GM21737 (cell line): ENCODE measurements at regions not wholly inside any gene's neighbourhood (a gene's known extent, or its start where the extent isn't known, plus 50 kb on each side); places are given as distances from the start of the nearest gene placed in this dataset.
"Not testable (repeated sequence)": the region's sequence is repeated elsewhere in the genome, so short reads cannot be mapped to it uniquely, and the experiment has no call there.

Experiments used
- ATAC-seq: cut with Tn5 transposase; IDR thresholded peaks from one replicate; pipeline ENCODE4 v1.9.1; 2021; ENCODE audit warnings: mild to moderate bottlenecking, moderate library complexity; ENCODE audit not compliant: unreplicated experiment

- not testable (repeated sequence) for ATAC-seq
Observed at GRCh38 chr21:10424887-10425145, 96.6 kb upstream of the TPTE start.

GRCh38 chr21:10425856-10426255 is 95.5 kb upstream of the TPTE start:
- ATAC-seq: no peak

DNA sequence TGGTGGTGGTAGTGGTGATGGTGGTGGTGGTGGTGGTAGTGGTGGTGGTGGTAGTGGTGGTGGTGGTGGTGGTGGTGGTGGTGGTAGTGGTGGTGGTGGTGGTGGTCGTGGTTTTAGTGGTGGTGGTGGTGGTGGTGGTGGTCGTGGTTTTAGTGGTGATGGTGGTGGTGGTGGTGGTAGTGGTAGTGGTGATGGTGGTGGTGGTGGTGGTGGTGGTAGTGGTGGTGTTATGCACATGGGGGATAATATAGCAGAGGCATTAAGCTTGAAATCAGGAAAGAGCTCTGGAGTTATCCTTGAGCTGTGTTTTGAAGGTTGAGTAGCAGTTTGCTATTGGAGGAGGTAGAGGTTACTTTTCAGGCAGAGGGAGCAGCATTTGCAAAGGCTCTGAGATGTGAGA is 94.6 kb upstream of the TPTE start:
- not testable (repeated sequence) for ATAC-seq

GRCh38 chr21:10427277-10427676 is 94.1 kb upstream of the TPTE start:
- ATAC-seq: not testable (repeated sequence)

DNA sequence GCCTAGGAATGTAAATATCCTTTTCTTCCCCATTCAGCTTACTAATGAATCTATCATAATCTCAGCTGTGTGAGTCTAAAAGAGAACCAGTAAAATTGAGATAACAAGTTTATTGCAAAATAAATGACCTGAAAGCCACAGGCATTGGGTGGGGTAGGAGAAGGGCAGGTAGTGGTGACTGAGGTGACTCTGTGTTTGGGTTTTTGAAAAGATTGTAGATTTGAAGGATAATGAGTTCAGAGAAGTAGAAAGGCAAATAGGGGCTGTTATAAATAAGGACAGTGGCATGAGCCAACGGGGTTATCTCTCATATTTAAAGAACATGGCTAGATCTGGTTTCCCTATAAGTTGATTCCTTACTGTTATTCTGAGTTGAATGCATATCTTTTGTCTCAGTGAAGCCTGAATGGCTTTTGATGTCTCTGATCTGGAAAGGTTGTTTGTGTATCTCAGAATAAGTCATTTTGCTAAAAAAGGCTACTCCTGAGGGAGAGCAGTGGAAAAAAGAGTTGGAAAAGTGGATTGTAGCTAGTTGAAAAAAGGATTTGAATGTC is 92.3 kb upstream of the TPTE start:
- not testable (repeated sequence) for ATAC-seq

- ATAC-seq: no peak
Observed at GRCh38 chr21:10430005-10430404, 91.4 kb upstream of the TPTE start.

DNA sequence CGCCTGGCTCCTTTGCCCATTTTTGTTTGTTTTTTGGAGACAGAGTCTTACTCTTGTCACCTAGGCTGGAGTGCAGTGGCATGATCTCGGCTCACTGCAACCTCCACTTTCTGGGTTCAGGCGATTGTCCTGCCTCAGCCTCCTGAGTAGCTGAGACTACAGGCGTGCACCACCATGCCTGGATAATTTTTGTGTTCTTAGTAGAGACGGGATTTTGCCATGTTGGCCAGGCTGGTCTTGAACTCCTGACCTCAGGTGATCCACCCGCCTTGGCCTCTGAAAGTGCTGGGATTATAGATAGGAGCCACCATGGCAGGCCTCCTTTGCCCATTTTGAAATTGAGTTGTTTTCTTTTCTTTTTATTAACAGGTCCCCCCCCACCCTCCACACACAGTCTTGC is 89.4 kb upstream of the TPTE start:
- not testable (repeated sequence) for ATAC-seq

DNA sequence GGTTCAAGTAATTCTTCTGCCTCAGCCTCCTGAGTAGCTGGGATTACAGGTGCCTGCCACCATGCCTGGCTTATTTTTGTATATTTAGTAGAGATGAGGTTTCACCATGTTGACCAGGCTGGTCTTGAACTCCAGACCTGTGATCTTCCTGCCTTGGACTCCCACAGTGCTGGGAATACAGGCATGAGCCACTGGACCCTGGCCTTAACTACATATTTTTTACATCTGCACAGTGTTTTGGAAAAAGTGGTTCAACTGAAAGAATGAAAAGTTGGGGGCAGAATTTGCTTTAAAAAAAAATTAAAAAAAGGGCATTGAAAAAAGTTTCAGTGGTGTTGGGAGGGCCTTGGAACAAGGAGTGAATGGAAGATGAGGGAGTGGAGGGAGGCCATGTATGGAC is 88.9 kb upstream of the TPTE start:
- not testable (repeated sequence) for ATAC-seq

DNA sequence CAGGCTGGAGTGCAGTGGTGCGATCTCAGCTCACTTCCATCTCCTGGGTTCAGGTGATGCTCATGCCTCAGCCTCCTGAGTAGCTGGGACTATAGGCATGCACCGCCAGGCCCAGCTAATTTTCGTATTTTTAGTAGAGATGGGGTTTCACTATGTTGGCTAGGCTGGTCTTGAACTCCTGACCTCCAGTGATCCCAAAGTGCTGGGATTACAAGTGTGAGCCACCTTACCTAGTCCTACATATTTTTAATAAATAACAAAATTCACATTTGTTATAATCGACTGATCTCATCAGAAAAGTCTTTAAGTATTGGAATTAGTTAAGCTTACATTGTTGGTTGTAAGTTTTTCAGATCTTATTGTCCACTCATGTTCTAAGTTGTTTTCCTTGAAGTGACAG is 83.4 kb upstream of the TPTE start:
- ATAC-seq: not testable (repeated sequence)

- not testable (repeated sequence) for ATAC-seq
Observed at GRCh38 chr21:10440639-10441038, 80.7 kb upstream of the TPTE start.

DNA sequence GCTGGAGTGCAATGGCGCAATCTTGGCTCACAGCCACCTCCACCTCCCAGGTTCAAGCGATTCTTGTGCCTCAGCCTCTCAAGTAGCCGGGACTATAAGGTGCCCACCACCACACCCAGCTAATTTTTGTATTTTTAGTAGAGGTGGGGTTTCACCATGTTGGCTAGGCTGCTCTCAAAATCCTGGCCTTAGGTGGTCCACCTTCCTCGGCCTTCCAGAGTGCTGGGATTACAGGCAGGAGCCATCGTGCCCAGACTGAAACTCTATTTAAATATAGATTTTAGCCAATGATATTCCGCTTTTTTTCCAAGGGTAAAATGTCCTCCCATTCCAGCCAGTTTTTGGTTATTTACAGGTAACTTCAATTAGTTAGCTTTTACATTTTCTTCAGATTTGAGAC is 79.4 kb upstream of the TPTE start:
- not testable (repeated sequence) for ATAC-seq

- not testable (repeated sequence) for ATAC-seq
Observed at GRCh38 chr21:10445685-10446084, 75.7 kb upstream of the TPTE start.

GRCh38 chr21:10449451-10449850 is 71.9 kb upstream of the TPTE start:
- ATAC-seq: not testable (repeated sequence)

GRCh38 chr21:10451274-10451673 is 70.1 kb upstream of the TPTE start:
- not testable (repeated sequence) for ATAC-seq

DNA sequence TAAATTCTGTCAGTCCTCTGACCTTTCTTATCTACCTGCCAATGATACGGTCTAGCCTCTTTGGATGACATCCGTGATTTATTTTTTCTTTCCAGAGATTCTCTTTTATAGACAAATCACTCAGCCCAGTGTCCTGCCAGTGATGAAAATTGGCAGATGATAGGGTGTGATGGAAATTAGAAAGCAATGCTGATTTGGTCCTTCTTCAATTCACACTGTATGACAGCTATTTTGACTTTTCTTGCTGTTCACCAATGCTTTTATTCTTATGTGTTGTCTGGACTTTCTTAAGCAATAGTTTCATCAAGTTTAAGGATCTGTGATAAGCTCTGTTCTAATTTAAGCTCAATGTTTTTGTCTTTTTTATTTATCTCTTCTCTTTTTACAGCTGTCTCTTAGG is 63.6 kb upstream of the TPTE start:
- not testable (repeated sequence) for ATAC-seq

GRCh38 chr21:10460957-10461356 is 60.4 kb upstream of the TPTE start:
- ATAC-seq: not testable (repeated sequence)

DNA sequence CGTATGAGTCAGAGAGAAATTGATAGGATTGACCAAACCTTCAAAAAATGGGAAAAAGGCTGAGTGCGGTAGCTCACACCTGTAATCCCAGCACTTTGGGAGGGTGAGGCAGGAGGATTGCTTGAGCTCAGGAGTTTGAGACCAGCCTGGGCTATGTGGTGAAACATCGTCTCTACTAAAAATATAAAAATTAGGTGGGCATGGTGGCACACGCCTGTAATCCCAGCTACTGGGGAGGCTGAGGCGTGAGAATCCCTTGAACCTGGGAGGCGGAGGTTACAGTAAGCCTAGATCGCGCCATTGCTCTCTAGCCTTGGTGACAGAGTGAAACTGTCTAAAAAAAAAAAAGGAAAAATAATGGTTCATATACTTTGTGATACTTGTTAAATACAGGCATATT is 59.9 kb upstream of the TPTE start:
- not testable (repeated sequence) for ATAC-seq

DNA sequence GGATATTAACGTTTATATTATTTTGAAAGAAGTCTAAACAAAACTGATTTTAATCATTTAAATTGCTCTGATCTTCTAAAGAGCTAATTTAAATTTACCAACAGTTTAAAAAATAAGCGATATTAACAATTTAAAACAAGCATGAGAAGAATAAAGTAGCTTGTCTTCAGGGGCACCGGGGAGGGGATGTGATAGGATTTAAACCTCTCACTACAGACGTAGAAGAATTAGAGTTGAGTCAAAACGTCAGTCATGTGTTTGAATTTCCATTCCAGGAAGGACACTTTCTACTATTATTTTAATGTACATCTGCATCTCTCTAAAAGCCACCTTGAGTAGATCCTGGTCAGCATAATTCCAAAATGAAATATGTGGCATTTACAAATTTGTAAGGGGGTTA is 58.2 kb upstream of the TPTE start:
- ATAC-seq: no peak

DNA sequence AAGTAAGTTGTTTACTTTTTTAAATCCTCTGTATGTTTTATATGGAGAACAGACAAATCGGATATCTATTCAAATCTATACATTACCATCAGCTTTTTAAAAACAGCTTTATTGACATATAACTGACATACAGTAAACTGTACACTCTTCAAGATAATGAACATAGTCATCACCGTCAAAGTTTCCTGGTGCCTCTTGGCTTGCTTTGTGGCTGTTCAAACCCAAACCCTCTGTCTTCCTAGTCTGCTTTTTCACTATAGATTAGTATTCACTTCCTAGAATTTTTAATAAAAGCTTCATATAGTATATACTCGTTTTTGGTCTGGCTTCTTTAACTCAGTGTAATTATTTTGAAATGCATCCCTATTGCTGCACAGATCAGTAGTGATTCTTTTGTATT is 56.4 kb upstream of the TPTE start:
- no peak for ATAC-seq

GRCh38 chr21:10465524-10466110 is 55.8 kb upstream of the TPTE start:
- ATAC-seq: not testable (repeated sequence)

- no peak for ATAC-seq
Observed at GRCh38 chr21:10466200-10466599, 55.2 kb upstream of the TPTE start.
